ENCODE measurements at regions not wholly inside any gene's neighbourhood (a gene's known extent, or its start where the extent isn't known, plus 50 kb on each side); places are given as distances from the start of the nearest gene placed in this dataset.

DNA sequence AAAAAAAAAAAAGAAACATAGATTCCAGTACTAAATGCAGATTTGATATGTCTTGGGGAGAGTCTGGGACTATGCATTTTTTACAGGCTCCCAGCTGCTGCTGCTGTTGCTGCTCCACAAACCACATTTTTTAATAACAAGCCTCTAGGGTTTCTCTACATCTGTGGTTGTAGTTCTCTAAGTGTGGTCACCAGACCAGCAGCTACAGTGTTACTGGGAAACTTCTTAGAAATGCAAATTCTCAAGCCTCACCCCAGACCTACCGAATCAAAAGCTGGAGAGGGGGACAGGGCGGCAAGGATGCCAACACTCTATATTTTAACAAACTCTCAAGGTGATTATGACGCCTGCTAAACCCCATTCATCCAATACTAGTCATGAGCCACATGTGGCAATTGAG, 293.4 kb upstream of the PTGER4 start:
- no peak for DNase-seq (ENCODE audit: low read depth in 2 of 2)

DNA sequence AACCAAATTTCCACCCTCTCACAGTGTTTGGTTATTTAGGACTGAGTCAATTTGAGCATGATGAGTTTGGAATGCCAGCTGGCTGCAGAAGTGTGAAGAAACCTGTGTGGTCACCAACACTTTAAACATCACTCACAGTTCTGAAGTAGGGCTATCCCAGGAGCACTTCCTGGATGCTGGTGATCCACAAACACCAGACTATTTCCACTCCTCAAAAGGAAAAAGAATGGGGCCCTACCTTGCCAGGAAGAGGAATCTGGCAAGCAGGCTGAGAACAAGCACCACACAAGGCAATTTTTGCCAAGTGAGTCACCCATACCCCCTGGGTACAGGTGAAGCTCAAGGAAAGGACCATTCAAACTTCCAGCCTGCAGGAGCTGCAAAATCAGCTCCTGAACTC, 294.2 kb upstream of the PTGER4 start:
- DNase-seq (ENCODE audit: low read depth in 2 of 2), result no peak

DNA sequence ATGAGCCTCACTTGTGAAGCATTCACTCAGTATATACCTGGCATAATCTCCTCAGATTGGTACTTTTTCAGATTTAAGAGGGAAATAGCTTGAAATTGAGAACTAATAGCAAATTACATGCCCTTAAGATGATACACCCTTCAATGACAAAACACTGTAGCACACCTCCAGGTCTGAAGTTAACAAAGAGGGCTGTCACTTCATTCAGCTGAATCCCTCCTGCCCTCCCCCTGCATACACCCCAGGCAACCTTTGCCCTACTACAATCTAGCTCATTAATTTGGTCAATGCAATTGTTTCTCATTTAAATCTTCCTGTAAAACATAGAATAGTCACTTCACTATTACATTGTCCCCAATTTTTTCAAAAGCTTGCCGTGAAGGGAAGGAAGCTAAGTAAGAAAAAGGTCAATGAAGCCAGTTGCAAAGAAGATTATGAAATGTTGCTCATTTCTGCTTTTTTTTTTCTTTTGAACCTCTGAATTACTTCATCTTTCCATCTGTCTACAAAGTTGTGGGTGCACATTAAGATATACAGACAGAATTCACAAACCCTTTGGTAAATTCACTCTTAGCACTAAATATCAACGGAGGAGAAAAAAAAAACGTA, 294.8 kb upstream of the PTGER4 start:
- DNase-seq (ENCODE audit: low read depth in 2 of 2), result no peak

DNA sequence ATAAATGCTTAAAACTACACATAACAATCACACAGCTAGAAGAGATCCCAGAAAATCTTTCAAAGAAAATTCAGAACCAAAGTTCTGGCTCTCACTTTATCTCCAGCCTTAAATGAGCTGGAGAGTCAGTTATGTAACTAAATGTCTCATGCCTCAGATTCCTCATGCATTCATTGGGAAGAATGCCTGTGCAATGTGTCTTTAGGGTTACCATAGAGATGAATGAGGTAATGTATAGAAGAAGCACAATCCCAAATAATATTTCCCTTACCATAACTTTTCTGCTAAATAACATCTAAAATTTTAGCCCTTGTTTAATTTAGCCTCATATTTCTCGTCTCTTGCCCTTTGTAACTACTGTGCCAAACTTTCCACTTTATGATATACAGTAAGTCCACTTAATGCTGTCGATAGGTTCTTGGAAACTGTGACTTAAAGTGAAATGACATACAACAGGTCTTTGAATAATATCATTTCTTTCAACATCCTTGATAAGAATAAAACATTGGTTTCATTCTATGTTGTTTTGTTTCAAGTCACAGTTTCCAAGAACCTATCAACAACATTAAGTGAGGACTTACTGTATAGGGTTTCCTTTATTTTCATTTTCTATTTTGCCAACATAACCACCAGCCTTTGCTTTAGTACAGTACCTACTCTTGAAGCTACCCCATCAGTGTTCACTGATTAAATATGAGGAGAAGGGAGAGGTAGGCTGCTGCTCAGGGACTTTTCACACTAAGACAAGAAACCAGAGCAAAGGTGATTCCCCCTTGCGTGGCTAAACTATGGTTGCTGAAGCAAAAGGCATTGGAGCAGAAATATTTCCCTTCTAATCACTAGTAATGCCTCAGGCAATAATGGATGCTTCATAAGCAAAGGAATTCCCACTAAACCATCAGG, 295.7 kb upstream of the PTGER4 start:
- no peak for DNase-seq (ENCODE audit: low read depth in 2 of 2)

DNA sequence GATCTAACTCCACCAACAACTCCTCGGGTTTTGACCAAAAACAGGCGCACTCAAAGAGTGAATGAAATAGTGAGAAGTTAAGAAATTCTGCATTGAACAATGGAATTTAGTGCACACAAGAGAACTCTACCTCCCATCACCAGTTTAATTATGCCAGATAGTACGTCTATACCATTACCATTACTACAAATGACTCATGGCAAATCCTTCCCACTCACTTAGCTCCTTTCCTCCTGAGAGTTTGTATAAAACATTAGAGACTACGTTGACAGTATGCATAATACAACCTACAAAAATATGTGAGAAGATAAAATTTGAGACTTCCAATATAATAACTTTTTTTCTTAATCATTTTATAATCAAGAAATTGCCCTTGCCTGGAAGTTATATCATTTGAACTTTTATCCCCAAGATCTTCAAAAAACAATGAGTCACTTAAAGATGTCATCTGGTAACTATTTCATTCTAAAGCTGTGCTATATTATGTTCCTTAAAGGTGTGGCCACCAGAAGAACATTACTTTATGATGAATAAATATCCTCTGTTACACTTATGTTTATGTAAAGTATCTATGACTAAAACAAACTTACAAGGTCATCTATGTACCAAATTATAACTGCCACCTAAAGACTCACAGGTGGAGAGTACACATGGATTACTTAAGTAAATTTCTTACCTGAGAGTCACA, 297.9 kb upstream of the PTGER4 start:
- DNase-seq (ENCODE audit: low read depth in 2 of 2), result no peak

DNA sequence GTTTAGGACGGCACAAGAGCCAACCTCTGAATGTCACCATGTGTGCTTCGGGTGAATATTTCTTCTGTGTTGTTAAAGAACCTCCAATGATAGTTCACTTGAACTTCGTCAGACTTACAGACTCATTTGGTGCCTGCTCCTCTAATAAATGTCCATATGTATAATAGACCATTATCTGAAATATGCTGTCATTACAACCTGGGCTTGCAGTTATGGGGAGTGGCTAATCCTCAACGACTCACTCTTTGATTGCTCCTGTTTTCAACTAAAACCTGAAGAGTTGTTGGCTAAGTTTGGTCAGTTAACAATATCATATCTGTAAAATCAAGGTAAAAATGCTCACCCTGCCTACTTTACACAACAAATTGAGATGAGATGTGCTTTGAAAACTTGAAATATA, 298.7 kb upstream of the PTGER4 start:
- no peak for DNase-seq (ENCODE audit: low read depth in 2 of 2)

DNA sequence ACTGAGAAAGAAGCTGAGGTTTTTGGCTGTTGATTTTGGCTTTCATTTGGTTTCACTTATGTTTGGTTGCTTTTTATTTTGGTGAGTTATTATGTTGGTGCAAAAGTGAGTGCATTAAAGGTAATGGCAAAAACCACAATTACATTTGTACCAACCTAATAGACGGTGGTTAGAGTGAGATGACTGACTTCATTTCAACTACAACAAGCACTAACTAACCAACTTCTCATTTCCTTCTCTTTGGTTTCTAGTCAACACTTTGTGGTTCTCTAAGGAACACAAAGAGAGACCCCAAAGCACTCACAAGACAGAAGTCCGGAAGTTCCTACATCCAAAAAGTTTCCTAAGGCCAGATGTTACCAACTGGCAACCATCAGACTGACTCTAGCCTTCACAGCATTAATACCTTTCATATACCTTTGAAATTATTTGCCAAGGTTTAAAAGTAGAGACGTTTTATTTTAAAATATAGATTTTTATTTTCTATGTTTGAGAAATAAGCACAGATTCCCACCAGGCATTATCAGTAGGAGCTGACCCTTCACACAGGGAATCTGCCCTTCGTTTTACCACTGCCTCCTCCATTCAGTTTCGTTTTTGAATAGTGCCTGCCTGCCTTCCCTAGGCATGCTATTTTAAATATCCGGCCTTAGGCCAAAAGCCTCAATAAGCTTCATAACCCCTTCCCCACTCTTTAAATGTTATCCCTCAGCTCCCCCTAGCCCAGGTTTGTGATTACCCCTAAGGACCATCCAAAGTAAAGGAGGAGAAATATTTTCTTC, 301.1 kb upstream of the PTGER4 start:
- no peak for DNase-seq (ENCODE audit: low read depth in 2 of 2)

DNA sequence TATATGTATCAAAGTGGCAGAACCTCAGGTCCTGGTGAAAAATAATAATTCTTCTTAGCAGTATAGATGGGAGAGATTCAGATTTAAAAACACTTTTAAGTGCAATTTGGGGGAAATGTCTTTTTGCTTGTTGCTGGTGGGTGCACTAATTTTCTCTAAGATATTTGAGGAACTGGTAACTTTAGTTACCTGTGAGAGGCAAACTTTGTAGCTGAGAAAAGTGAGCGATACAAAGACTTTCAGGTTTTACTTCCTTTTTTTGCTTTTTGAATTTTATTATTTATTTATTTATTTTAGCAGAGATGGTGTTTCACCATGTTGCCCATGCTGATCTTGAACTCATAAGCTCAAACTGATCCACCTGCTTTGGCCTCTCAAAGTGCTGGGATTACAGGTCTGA, 303.1 kb upstream of the PTGER4 start:
- no peak for DNase-seq (ENCODE audit: low read depth in 2 of 2)

DNA sequence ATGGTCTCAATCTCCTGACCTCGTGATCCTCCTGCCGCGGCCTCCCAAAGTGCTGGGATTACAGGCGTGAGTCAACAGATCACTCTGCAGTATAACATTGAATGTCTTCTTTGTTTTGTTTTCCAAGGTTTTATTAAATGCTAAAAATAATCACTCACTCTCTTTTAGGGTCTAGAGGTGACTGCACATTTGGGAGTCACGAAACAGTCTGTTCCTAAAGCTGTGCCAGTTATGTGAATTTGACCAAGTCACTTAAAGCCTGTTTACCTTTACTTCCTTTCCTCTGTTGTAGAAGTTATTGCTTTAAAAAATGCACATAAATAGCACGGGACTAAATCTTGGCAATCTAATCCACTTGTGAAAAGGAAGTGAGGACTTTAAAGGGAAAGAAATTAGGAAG, 304.9 kb upstream of the PTGER4 start:
- DNase-seq (ENCODE audit: low read depth in 2 of 2), result no peak

DNA sequence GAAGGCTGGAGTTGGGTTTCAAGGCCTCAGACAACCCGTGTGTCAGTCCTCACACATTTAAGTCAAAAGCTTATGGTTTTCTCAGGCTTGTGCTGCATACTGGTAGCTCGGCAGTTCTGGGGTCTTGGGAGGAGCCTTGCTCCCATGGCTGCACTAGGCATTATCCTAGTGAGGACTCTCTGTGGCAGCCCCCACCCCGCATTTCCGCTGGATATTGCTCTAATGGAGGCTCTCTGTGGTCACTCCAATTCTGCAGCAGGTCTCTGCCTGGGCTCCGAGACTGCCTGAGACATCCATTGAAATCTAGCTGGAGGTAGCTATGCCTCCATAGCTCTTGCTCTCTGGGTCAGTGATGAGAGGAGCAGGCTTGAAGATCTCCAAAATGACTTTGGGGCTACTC, 311.5 kb upstream of the PTGER4 start:
- no peak for DNase-seq (ENCODE audit: low read depth in 2 of 2)

DNA sequence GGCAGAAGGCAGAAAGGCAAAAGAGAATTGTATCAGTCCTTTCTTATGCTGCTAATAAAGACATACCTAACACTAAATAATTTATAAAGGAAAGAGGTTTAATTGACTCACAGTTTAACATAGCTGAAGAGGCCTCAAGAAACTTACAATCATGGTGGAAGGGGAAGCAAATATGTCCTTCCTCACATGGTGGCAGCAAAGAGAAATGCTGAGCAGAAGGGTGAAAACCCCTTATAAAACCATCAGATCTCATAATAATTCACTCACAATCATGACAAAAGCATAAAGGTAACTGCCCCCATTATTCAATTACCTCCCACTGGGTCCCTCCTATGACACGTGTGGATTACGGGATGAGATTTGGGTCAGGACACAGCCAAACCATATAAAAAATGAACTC, 312.5 kb upstream of the PTGER4 start:
- no peak for DNase-seq (ENCODE audit: low read depth in 2 of 2)

DNA sequence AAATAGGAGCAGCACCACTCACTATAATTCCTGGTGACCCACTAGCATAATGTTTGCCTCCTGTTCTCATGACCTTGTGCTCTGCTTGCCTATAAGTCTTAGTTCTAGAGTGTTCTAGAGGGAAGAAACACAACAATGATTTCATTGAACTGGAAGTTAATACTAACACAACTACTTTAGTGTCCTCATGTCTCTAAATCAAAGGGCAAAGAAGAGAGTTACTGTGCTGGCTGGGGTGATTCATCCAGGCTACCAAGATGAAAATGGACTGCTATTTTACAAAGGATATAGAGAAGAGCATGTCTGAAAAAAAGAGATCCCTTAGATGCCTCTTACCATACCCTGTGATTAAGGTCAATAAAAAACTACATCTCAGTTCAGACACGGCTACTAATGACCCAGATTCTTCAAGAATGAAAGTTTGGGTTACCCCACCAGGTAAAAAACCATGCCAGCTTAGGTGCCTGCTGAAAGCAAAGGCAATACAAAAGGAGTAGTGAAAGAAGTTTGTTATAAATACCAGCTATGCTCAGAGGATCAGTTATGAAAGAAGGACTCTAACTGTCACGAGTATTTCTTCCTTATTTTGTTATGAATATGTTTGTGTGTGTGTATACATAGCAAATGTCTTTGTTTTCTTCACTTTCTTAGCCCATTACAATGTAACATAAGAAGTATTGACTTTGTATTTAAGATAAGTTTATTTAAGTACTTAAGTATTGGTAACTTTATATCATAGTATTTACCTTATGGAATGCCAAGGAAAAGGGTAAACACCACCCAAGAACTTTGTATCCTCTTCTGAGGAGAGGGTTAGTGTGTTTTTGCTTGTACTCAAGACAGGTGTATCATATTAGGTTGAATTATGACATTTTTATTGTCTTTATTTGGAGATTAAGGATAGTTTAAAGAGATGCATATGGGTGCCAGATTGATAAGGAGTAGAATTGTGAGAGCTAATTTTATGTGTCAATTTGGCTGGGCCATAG, 314.1 kb upstream of the PTGER4 start:
- DNase-seq (ENCODE audit: low read depth in 2 of 2), result no peak

DNA sequence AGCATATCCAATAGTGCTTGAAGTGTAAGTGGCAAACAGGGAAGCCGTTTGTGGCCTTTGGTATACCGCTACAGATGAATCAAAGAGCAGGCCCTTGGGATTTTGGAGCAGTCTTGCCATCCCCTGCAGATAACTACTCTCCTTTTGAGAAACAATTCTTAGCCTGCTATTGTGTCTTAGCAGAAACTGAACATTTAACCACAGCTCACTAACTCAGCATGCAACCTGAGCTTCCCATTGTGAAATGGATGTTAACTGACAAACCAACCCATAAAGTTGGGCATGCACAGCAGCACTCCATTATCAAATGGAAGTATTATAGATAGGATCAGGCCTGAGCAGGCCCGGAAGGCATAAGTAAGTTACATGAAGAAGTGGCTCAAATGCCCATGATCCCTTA, 315.3 kb upstream of the PTGER4 start:
- no peak for DNase-seq (ENCODE audit: low read depth in 2 of 2)

DNA sequence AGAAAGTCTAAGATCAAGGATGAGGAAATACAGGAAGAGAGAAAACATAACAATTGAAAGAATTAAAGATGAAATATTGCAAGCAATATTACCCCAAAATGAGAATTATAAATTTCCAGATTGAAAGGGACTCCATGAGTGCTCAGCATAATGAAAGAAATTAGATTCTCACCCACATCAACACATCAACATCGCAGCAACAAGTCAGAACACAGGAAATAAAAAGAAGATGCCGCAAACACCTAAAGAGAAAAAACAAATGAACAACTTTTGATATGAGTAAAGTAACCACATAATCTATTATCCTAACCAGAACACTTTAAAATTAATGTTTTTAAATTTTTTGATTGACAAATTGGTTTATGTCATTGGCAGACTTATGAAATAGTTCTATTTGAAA, 318.3 kb upstream of the PTGER4 start:
- no peak for DNase-seq (ENCODE audit: low read depth in 2 of 2)

DNA sequence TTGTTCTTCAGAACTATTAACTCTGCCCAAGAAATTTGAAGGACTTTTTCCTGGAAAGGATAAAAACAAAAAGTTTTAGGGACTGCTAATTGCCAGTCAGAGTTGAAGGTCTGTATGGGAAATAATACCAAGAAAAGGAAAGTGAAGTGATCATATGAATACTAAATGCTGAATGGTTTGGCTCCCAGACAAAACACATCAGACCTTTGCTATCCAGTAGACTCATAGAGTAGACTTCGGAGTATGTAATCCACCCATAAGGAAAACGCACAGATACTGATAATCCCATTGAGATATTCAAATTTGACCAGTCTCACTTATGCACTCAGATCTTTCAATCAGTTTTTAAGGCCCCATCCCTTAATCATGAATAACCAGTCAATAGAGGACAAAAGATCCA, 319.0 kb upstream of the PTGER4 start:
- DNase-seq (ENCODE audit: low read depth in 2 of 2), result no peak

DNA sequence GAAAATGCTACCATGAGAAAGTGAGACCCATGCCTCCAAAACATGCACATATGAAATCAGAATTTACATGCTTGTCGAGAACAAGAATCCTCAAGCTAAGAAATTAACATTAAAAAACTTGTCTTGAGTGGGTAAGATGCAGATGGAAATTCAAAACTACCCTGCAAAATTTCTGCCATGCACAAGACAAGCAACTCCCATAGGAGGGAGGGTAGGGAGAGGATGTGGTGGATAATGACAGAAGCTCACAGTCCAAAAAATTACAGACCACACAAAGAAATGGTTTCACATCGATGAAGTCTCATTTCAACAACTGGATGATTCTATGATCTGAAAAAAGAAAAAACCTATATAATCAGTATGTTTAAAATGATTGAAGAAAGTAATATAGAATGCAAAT, 319.9 kb upstream of the PTGER4 start:
- no peak for DNase-seq (ENCODE audit: low read depth in 2 of 2)

DNA sequence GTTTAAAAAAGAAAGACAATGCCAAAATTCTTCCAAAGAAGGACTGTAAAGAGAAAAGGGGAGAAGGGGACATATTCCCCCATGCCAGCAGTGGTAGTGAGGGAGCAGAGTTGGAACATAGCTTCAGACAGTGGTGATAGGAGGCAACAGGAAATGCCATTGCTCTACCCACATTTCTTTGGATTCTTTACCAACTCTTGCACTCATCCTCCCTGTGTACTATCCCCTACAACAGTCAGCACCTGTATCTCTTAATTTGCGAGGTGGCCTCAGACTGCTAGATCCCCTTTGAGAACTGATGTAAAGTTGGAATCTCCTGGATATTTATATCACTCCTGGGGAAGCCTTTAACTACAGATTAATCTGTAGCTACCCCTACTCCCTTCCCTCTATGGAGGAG, 320.6 kb upstream of the PTGER4 start:
- DNase-seq (ENCODE audit: low read depth in 2 of 2), result no peak

DNA sequence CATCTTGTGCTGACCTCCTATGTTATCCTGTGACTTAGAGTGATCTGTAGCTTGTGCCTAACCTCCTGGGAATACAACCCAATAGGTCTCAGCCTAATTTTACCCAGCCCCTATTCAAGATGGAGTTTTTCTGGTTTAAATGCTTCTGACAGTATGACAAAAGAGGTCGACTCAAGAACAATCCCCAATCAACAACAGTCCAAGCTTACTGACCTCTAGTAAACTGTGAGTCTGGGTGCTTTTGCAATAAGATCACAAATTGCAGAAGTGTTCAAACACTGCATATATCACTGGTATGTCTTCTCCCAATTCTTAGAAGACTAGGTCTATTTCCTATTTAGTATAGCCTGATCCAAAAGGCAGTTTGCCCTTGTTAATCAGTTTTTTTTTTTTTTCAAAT, 323.5 kb upstream of the PTGER4 start:
- no peak for DNase-seq (ENCODE audit: low read depth in 2 of 2)

DNA sequence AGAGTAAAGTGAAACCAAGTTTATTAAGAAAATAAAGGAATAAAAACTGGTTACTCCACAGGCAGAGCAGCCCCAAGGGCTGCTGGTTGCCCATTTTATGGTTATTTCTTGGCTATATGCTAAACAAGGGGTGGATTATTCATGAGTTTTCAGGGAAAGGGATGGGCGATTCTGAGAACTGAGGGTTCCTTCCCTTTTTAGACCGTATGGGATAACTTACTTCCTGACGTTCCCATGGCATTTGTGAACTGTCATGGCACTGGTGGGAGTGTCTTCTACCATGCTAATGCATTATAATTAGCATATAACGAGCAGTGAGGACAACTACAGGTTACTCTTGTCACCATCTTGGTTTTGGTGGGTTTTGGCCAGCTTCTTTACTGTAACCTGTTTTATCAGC, 323.9 kb upstream of the PTGER4 start:
- no peak for DNase-seq (ENCODE audit: low read depth in 2 of 2)

DNA sequence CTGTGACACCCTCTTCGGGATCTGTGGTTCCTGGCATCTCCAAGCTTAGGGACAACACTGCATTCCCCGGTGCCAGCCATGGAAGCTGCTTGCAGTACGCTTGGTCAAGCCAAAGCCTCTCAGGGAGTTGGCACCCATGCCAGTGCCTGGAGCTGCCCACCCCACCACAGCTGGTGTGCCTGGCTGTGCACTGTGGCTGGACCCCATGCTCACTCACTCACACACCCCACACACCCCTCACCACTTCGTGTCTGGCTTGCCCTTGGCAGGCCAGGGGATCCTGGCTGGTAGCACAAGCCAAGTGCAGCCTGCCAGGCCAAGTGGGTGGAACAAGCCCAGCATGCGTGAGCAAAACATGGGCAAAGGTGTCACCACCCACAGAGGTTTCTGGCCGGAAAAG, 324.5 kb upstream of the PTGER4 start:
- DNase-seq (ENCODE audit: low read depth in 2 of 2), result no peak

DNA sequence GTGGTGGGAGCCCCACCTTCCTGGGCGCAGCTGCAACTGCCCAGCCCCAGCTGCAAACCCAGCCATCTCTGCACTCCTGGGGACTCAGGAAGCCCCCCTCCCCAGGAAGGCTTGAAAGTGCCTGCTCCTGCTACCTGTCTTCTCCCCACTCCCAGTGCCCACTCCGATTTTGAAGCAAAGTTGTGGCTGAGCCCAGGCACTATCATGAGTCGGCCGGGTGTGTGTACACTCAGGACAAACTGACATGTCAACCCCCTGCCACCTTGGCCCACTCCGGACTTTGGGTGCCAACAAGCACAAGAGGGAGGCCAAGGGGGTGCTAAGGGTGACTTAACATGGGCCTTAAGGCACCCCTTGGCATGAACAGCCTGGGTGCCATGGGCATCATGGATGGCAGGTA, 325.5 kb upstream of the PTGER4 start:
- DNase-seq (ENCODE audit: low read depth in 2 of 2), result no peak
